Mesenchymal stem cell (in vitro differentiated cells and primary cell): ENCODE measurements at regions not wholly inside any gene's neighbourhood (a gene's known extent, or its start where the extent isn't known, plus 50 kb on each side); places are given as distances from the start of the nearest gene placed in this dataset.
A peak's percentile ranks its signal among the peaks of the same experiment; 100 is the strongest.

Experiments
- DNase-seq: peaks from one replicate; pipeline ENCODE4 v3.0.0-alpha.2; 2013
- H2AFZ ChIP-seq: one replicate; pipeline ENCODE4 v1.6.1; 2013; ENCODE audit warnings: low read depth, mild to moderate bottlenecking, control low read depth, inconsistent platforms, low read length, moderate library complexity
- H2AK5ac ChIP-seq: 2 replicates; pipeline ENCODE4 v1.6.1; 2013; ENCODE audit warnings: low read length, moderate library complexity, mild to moderate bottlenecking, inconsistent platforms; ENCODE audit not compliant: severe bottlenecking
- H2BK120ac ChIP-seq: one replicate; pipeline ENCODE4 v1.6.1; 2013; ENCODE audit warnings: low read depth, mild to moderate bottlenecking, inconsistent platforms, low read length, moderate library complexity
- H2BK12ac ChIP-seq, 2 experiments: one replicate each; pipeline ENCODE4 v1.6.1; 2013; ENCODE audit warnings: inconsistent platforms in 2 of 2, low read length in 2 of 2, mild to moderate bottlenecking in 2 of 2, moderate library complexity in 2 of 2, control low read depth in 1 of 2
- H2BK15ac ChIP-seq: one replicate; pipeline ENCODE4 v1.6.1; 2013; ENCODE audit warnings: mild to moderate bottlenecking, low read depth, inconsistent platforms; ENCODE audit not compliant: poor library complexity, severe bottlenecking
- H2BK5ac ChIP-seq: 2 replicates; pipeline ENCODE4 v1.6.1; 2013; ENCODE audit warnings: low read depth, mild to moderate bottlenecking, low read length, control low read depth, inconsistent platforms; ENCODE audit not compliant: poor library complexity, severe bottlenecking
- H3K14ac ChIP-seq, 2 experiments: one replicate each; pipeline ENCODE4 v1.6.1; 2013; ENCODE audit warnings: inconsistent platforms in 2 of 2, low read length in 2 of 2, control low read depth in 1 of 2, mild to moderate bottlenecking in 1 of 2, moderate library complexity in 1 of 2
- H3K18ac ChIP-seq, 2 experiments: one replicate each; pipeline ENCODE4 v1.6.1; 2013; ENCODE audit warnings: inconsistent platforms in 2 of 2, low read length in 2 of 2, control low read depth in 1 of 2, low read depth in 1 of 2, mild to moderate bottlenecking in 1 of 2
- H3K23ac ChIP-seq, 2 experiments: one replicate each; pipeline ENCODE4 v1.6.1; 2013; ENCODE audit warnings: inconsistent platforms in 2 of 2, low read length in 2 of 2, mild to moderate bottlenecking in 2 of 2, moderate library complexity in 2 of 2, control low read depth in 1 of 2
- H3K27ac ChIP-seq: 2 replicates; pipeline ENCODE4 v1.5.1; 2013; ENCODE audit warnings: mild to moderate bottlenecking, moderate library complexity, low read length, control low read depth, inconsistent platforms; ENCODE audit not compliant: poor library complexity, severe bottlenecking
- H3K27me3 ChIP-seq, 2 experiments: 2 replicates each; pipeline versions ENCODE4 v1.6.1 to v1.7.0; 2013; ENCODE audit warnings: low read length in 2 of 2, mild to moderate bottlenecking in 2 of 2, moderate library complexity in 2 of 2, control low read depth in 1 of 2, inconsistent platforms in 1 of 2; ENCODE audit not compliant: control insufficient read depth in 1 of 2, insufficient read depth in 1 of 2
- H3K36me3 ChIP-seq, 2 experiments: 2 replicates each; pipeline versions ENCODE4 v1.6.1 to v1.7.0; 2013; ENCODE audit warnings: low read length in 2 of 2, control low read depth in 1 of 2, inconsistent platforms in 1 of 2, low read depth in 1 of 2, mild to moderate bottlenecking in 1 of 2; ENCODE audit not compliant: insufficient read depth in 2 of 2, control insufficient read depth in 1 of 2
- H3K4ac ChIP-seq, 2 experiments: one replicate each; pipeline ENCODE4 v1.6.1; 2013; ENCODE audit warnings: inconsistent platforms in 2 of 2, low read length in 2 of 2, mild to moderate bottlenecking in 2 of 2, moderate library complexity in 2 of 2, control low read depth in 1 of 2, low read depth in 1 of 2
- H3K4me1 ChIP-seq: 2 replicates; pipeline ENCODE4 v1.6.1; 2013; ENCODE audit warnings: low read depth, low read length, control low read depth; ENCODE audit not compliant: control insufficient read depth, insufficient read depth
- H3K4me2 ChIP-seq: 2 replicates; pipeline ENCODE4 v1.6.1; 2013; ENCODE audit warnings: low read length, mild to moderate bottlenecking, inconsistent platforms; ENCODE audit not compliant: poor library complexity, severe bottlenecking
- H3K4me3 ChIP-seq, 2 experiments: 2 replicates each; pipeline versions ENCODE4 v1.5.1 to v1.7.0; 2013; ENCODE audit warnings: low read length in 2 of 2, mild to moderate bottlenecking in 2 of 2, control low read depth in 1 of 2, low read depth in 1 of 2; ENCODE audit not compliant: insufficient read depth in 1 of 2
- H3K79me1 ChIP-seq: replicated peaks from 2 replicates; pipeline ENCODE4 v1.6.1; 2013; ENCODE audit warnings: mild to moderate bottlenecking, control low read depth, low read length, inconsistent platforms; ENCODE audit not compliant: poor library complexity, severe bottlenecking
- H3K9ac ChIP-seq: 2 replicates; pipeline ENCODE4 v1.7.0; 2013; ENCODE audit warnings: mild to moderate bottlenecking, low read length, moderate library complexity
- H3K9me3 ChIP-seq: 2 replicates; pipeline ENCODE4 v1.7.0; 2013; ENCODE audit warnings: mild to moderate bottlenecking, low read length; ENCODE audit not compliant: control insufficient read depth
- H4K8ac ChIP-seq: one replicate; pipeline ENCODE4 v1.6.1; 2013; ENCODE audit warnings: inconsistent platforms, mild to moderate bottlenecking, low read length, moderate library complexity
- H4K91ac ChIP-seq: one replicate; pipeline ENCODE4 v1.6.1; 2013; ENCODE audit warnings: mild to moderate bottlenecking, low read length, inconsistent platforms
- WGBS: methylation state at CpG from one replicate; pipeline ENCODE4 v1.1.7; 2013; ENCODE audit warnings: mixed read lengths; 5-methylcytosine and 5-hydroxymethylcytosine counted together

DNA sequence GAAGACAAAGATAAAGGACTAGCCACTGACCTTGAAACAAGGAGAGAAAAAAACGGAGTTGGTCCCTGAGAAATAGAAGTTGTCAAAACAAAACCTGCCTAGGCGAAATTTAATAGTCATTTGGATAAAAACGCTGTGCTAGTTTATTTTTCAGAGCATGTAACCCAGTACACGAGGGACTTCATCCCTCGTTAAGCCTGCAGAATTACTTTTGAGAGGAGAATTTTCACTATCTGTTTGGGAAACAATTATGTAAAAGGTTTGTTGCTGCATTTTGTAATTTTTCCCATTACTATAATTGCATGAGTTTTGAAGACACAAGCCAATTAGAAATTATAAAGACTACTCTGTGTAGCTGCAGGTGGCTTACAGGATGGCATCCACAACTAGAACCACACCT lies 71.6 kb upstream of the MAP3K7 start:
- Histone ChIP-seq H3K4ac (no peak overlapping the region), H3K4me1 (no peaks in the 10 kb centered on the region), H3K14ac (no peak overlapping the region), H3K4me3 (no peak overlapping the region), H2BK12ac (no peak overlapping the region), H3K27ac (no peak overlapping the region), H2AFZ (no peak overlapping the region), H3K23ac (no peak overlapping the region), H2BK15ac (no peak overlapping the region), H3K36me3 (no peaks in the 10 kb centered on the region), H4K8ac (no peak overlapping the region), H3K79me1 (no peaks in the 10 kb centered on the region), H3K9me3 (peaks cover 3% of the 10 kb centered on the region), H3K18ac (no peak overlapping the region), H2BK120ac (no peak overlapping the region), H4K91ac (no peak overlapping the region), H2AK5ac (no peak overlapping the region), H3K9ac (no peak overlapping the region), H3K4me2 (no peak overlapping the region), H3K27me3 (no peaks in the 10 kb centered on the region), H2BK5ac (no peak overlapping the region)
- no peak for DNase-seq
- whole genome bisulfite sequencing = 76% methylated on average over 5 of the region's 5 CpGs

DNA sequence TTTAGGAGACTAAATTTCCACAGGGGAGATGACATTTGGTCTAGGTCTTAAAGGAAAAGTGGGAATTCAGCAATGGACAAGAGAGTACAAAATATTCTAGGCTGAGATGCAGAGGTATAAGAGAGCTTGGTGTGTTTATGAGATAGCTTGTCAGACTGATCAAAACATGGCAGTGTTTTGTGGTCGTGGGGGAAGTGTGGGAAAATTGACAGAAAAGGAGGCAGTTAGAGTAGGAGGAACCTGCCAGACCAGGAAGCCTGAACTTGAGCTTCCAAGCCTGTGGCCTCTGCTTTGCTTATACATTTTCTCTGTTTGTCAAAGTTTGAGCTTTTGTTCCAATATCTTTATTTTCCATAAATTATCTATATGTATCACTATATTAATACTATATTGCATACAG lies 69.5 kb upstream of the MAP3K7 start:
- H3K9ac ChIP-seq = no peak overlapping the region
- no peak overlapping the region for H3K18ac ChIP-seq
- no peaks in the 10 kb centered on the region for H3K36me3 ChIP-seq
- no peak overlapping the region for H2AK5ac ChIP-seq
- 13% methylated on average over 1 of the region's 1 CpG for WGBS
- no peak overlapping the region for H2BK120ac ChIP-seq
- no peaks in the 10 kb centered on the region for H3K9me3 ChIP-seq
- H3K14ac ChIP-seq = no peak overlapping the region
- no peak overlapping the region for H3K27ac ChIP-seq
- H3K27me3 ChIP-seq = no peaks in the 10 kb centered on the region
- H3K4me1 ChIP-seq = no peaks in the 10 kb centered on the region
- no peak for DNase-seq
- no peak overlapping the region for H3K23ac ChIP-seq
- no peak overlapping the region for H2BK5ac ChIP-seq
- H3K79me1 ChIP-seq = no peaks in the 10 kb centered on the region
- H3K4me2 ChIP-seq = no peak overlapping the region
- no peak overlapping the region for H2BK15ac ChIP-seq
- no peak overlapping the region for H4K8ac ChIP-seq
- no peak overlapping the region for H2BK12ac ChIP-seq
- H3K4ac ChIP-seq = no peak overlapping the region
- H3K4me3 ChIP-seq = no peak overlapping the region
- no peak overlapping the region for H4K91ac ChIP-seq
- H2AFZ ChIP-seq = no peak overlapping the region

DNA sequence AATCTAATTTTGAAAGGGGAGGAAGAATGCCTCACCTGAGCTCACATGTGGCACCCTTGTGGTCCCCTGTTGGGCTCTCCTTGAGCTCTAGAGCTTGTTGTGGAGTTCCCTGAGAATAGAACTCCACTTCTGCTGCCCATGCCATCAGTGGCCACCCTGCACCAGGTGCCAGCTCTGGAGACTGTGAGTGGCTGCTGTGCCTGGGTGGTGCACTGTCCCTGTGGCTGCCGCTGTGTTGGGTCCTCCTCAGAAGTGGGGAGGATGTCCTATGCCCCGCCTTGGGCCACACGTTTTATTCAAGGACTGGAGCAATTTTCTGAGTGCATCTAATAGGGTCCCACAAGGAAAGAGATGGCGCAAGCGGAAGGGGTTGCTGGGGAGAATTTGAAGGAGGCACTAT lies 67.9 kb upstream of the MAP3K7 start:
- 95% methylated on average over 5 of the region's 5 CpGs for WGBS
- H4K91ac ChIP-seq = no peak overlapping the region
- DNase-seq = no peak
- no peak overlapping the region for H3K4ac ChIP-seq
- H2BK15ac ChIP-seq = no peak overlapping the region
- no peaks in the 10 kb centered on the region for H3K9me3 ChIP-seq
- H3K27ac ChIP-seq = no peak overlapping the region
- H2AK5ac ChIP-seq = no peak overlapping the region
- H2BK5ac ChIP-seq = no peak overlapping the region
- no peak overlapping the region for H2AFZ ChIP-seq
- H3K4me3 ChIP-seq = no peak overlapping the region
- no peak overlapping the region for H3K4me2 ChIP-seq
- peak overlapping the region in 1 of 2 experiments; percentile 20 for H3K14ac ChIP-seq
- peak overlapping the region in 1 of 2 experiments; percentile 53 for H3K23ac ChIP-seq
- H3K79me1 ChIP-seq = no peaks in the 10 kb centered on the region
- H3K9ac ChIP-seq = no peak overlapping the region
- no peaks in the 10 kb centered on the region for H3K4me1 ChIP-seq
- H3K36me3 ChIP-seq = no peaks in the 10 kb centered on the region
- H4K8ac ChIP-seq = no peak overlapping the region
- H2BK12ac ChIP-seq = no peak overlapping the region
- H3K18ac ChIP-seq = no peak overlapping the region
- H3K27me3 ChIP-seq = no peaks in the 10 kb centered on the region
- H2BK120ac ChIP-seq = no peak overlapping the region

DNA sequence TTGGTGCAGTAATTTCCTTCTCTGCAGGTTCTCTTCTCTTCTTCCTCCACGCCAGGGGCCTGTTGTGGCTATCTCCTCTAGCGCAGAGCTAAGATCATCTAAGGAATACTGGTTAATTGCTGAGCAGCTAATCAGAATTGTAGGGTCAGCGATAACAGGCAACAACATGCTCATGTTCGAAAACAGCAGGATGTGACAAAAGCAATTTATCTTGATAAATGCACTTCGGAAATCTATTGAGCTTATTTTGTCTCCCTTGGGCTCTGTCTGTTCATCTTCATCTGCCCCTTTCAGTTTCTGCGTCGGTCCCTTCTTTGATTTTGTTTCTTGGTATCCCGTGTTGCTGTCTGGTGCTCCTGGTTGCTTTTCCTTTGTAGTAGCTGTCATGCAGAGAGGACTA lies 67.3 kb upstream of the MAP3K7 start:
- Histone ChIP-seq H2BK15ac (no peak overlapping the region), H2BK5ac (no peak overlapping the region), H2BK12ac (no peak overlapping the region), H3K4me1 (no peaks in the 10 kb centered on the region), H3K9me3 (no peaks in the 10 kb centered on the region), H3K27ac (no peak overlapping the region), H3K23ac (no peak overlapping the region), H2BK120ac (no peak overlapping the region), H2AK5ac (no peak overlapping the region), H3K4ac (no peak overlapping the region), H2AFZ (no peak overlapping the region), H3K36me3 (no peaks in the 10 kb centered on the region), H3K9ac (no peak overlapping the region), H3K27me3 (no peaks in the 10 kb centered on the region), H3K18ac (no peak overlapping the region), H3K4me3 (no peak overlapping the region), H3K14ac (no peak overlapping the region), H4K8ac (no peak overlapping the region), H4K91ac (no peak overlapping the region), H3K79me1 (no peaks in the 10 kb centered on the region), H3K4me2 (no peak overlapping the region)
- WGBS = 75% methylated on average over 7 of the region's 8 CpGs
- DNase-seq = no peak
